ENCODE measurements at regions not wholly inside any gene's neighbourhood (a gene's known extent, or its start where the extent isn't known, plus 50 kb on each side); places are given as distances from the start of the nearest gene placed in this dataset.
"Not testable (repeated sequence)": the region's sequence is repeated elsewhere in the genome, so short reads cannot be mapped to it uniquely, and the experiment has no call there.

DNA sequence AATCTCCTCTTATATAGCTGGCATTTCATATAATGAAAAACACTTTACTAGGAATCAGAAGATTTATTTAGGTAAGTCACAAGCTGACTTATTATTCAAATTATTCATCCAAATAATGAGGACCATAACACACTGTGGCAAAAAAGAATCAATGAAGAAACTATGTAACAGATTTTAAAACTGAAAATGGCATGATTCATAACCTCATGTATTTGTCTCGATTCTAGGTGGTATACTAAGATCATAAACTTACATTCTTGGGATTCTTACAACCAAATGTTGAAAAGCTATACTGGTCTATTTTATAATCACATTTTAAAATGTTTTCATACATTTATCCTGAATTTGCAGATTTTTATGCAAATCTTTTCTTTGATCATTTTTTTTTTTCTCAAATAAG, 69.6 kb upstream of the ZSCAN2 start:
- WGBS, 2 experiments (ENCODE audit: extremely low coverage in 1 of 2, insufficient coverage in 1 of 2, insufficient read length in 1 of 2, insufficient replicate concordance in 2 of 2, low coverage in 1 of 2, low lambda C conversion rate in 2 of 2, missing lambda C conversion rate in 1 of 2) = 100% methylated on average over 1 of the region's 1 CpG; no CpG with 5 or more reads in 1 of the 2 experiments
- H3K4me1 ChIP-seq (replicated peaks in 1 of 4; ENCODE audit: control insufficient read depth in 3 of 4, insufficient read depth in 4 of 4, low read length in 3 of 4); FAIRE-seq: not testable (repeated sequence)

GRCh38 chr15:84531709-84532367, 69.0 kb upstream of the ZSCAN2 start:
- H2BK5ac ChIP-seq (ENCODE audit: low read depth, low read length); H3K9me3 ChIP-seq (ENCODE audit: insufficient read depth in 2 of 2, low read depth in 1 of 2, low read length in 1 of 2); CTCF ChIA-PET (ENCODE audit: partially characterized antibody); H3K4ac ChIP-seq (replicated peaks; ENCODE audit: insufficient read length, low read depth, low read length); H3K36me3 ChIP-seq (ENCODE audit: control insufficient read depth in 2 of 4, insufficient read depth in 4 of 4, low read length in 3 of 4); H3K23ac ChIP-seq (ENCODE audit: insufficient read length); H2AK5ac ChIP-seq (ENCODE audit: low read depth, low read length); H2BK20ac ChIP-seq (ENCODE audit: low read length); H2BK120ac ChIP-seq (replicated peaks; ENCODE audit: low read depth, low read length); H3K27ac ChIP-seq (ENCODE audit: low read depth, low read length); H4K8ac ChIP-seq (ENCODE audit: extremely low read depth, insufficient read depth, low read length); H3K4me2 ChIP-seq (ENCODE audit: insufficient read depth in 1 of 2, low read depth in 2 of 2, low read length in 2 of 2); H4K20me1 ChIP-seq (replicated peaks in 1 of 2; ENCODE audit: control insufficient read depth in 1 of 2, insufficient read depth in 2 of 2, low read length in 2 of 2); POLR2A ChIA-PET (ENCODE audit: partially characterized antibody); H4K91ac ChIP-seq (replicated peaks; ENCODE audit: insufficient read length, low read length); H3K14ac ChIP-seq (ENCODE audit: insufficient read length); H2BK12ac ChIP-seq (ENCODE audit: low read depth, low read length); H3K9ac ChIP-seq (replicated peaks in 1 of 4; ENCODE audit: extremely low read depth in 1 of 4, low read depth in 3 of 4, low read length in 3 of 4); H3K4me3 ChIP-seq (ENCODE audit: extremely low read depth in 1 of 4, insufficient read depth in 2 of 4, low read depth in 3 of 4, low read length in 4 of 4); H3K79me2 ChIP-seq (ENCODE audit: control insufficient read depth in 1 of 2, insufficient read depth in 2 of 2, low read length in 2 of 2); H3K27me3 ChIP-seq (replicated peaks in 1 of 4; ENCODE audit: control insufficient read depth in 3 of 4, extremely low read depth in 1 of 4, insufficient read depth in 3 of 4, low read length in 3 of 4); H3K4me1 ChIP-seq (replicated peaks in 1 of 4; ENCODE audit: control insufficient read depth in 3 of 4, insufficient read depth in 4 of 4, low read length in 3 of 4); H3K18ac ChIP-seq (ENCODE audit: extremely low read depth, low read length); H2AFZ ChIP-seq (ENCODE audit: low read length); H3K23me2 ChIP-seq (ENCODE audit: low read depth, low read length); H2BK15ac ChIP-seq (ENCODE audit: low read length); H4K5ac ChIP-seq (ENCODE audit: insufficient read length, low read depth, low read length); H3K56ac ChIP-seq (replicated peaks; ENCODE audit: insufficient read length, low read depth, low read length); H3K79me1 ChIP-seq (ENCODE audit: low read depth, low read length); DNase-seq (ENCODE audit: low read depth in 1 of 2, low spot score in 2 of 2); FAIRE-seq: not testable (repeated sequence)
- 88% methylated on average over 3 of the region's 3 CpGs; no CpG with 5 or more reads in 1 of the 2 experiments for WGBS, 2 experiments (ENCODE audit: extremely low coverage in 1 of 2, insufficient coverage in 1 of 2, insufficient read length in 1 of 2, insufficient replicate concordance in 2 of 2, low coverage in 1 of 2, low lambda C conversion rate in 2 of 2, missing lambda C conversion rate in 1 of 2)

More for the DNA sequence above, 69.6 kb upstream of the ZSCAN2 start:
- CTCF ChIA-PET (ENCODE audit: partially characterized antibody); H2BK12ac ChIP-seq (ENCODE audit: low read depth, low read length); H2BK20ac ChIP-seq (ENCODE audit: low read length); POLR2A ChIA-PET (ENCODE audit: partially characterized antibody); H3K4me2 ChIP-seq (ENCODE audit: insufficient read depth in 1 of 2, low read depth in 2 of 2, low read length in 2 of 2); H4K20me1 ChIP-seq (replicated peaks in 1 of 2; ENCODE audit: control insufficient read depth in 1 of 2, insufficient read depth in 2 of 2, low read length in 2 of 2); H3K79me2 ChIP-seq (ENCODE audit: control insufficient read depth in 1 of 2, insufficient read depth in 2 of 2, low read length in 2 of 2); H4K8ac ChIP-seq (ENCODE audit: extremely low read depth, insufficient read depth, low read length); H3K27me3 ChIP-seq (replicated peaks in 1 of 4; ENCODE audit: control insufficient read depth in 3 of 4, extremely low read depth in 1 of 4, insufficient read depth in 3 of 4, low read length in 3 of 4); H2BK15ac ChIP-seq (ENCODE audit: low read length); H3K27ac ChIP-seq (ENCODE audit: low read depth, low read length); H4K91ac ChIP-seq (replicated peaks; ENCODE audit: insufficient read length, low read length); H3K36me3 ChIP-seq (ENCODE audit: control insufficient read depth in 2 of 4, insufficient read depth in 4 of 4, low read length in 3 of 4); H3K23me2 ChIP-seq (ENCODE audit: low read depth, low read length); H2AFZ ChIP-seq (ENCODE audit: low read length); H3K9me3 ChIP-seq (ENCODE audit: insufficient read depth in 2 of 2, low read depth in 1 of 2, low read length in 1 of 2); H3K9ac ChIP-seq (replicated peaks in 1 of 4; ENCODE audit: extremely low read depth in 1 of 4, low read depth in 3 of 4, low read length in 3 of 4); H2AK5ac ChIP-seq (ENCODE audit: low read depth, low read length); H4K5ac ChIP-seq (ENCODE audit: insufficient read length, low read depth, low read length); DNase-seq (ENCODE audit: low read depth in 1 of 2, low spot score in 2 of 2); H3K79me1 ChIP-seq (ENCODE audit: low read depth, low read length); H3K56ac ChIP-seq (replicated peaks; ENCODE audit: insufficient read length, low read depth, low read length); H2BK120ac ChIP-seq (replicated peaks; ENCODE audit: low read depth, low read length); H3K4me3 ChIP-seq (ENCODE audit: extremely low read depth in 1 of 4, insufficient read depth in 2 of 4, low read depth in 3 of 4, low read length in 4 of 4); H3K23ac ChIP-seq (ENCODE audit: insufficient read length); H3K14ac ChIP-seq (ENCODE audit: insufficient read length); H3K4ac ChIP-seq (replicated peaks; ENCODE audit: insufficient read length, low read depth, low read length); H2BK5ac ChIP-seq (ENCODE audit: low read depth, low read length); H3K18ac ChIP-seq (ENCODE audit: extremely low read depth, low read length): not testable (repeated sequence)

Measured in H1 (cell line).